ENCODE measurements at regions not wholly inside any gene's neighbourhood (a gene's known extent, or its start where the extent isn't known, plus 50 kb on each side); places are given as distances from the start of the nearest gene placed in this dataset.
"Not testable (repeated sequence)": the region's sequence is repeated elsewhere in the genome, so short reads cannot be mapped to it uniquely, and the experiment has no call there.

DNA sequence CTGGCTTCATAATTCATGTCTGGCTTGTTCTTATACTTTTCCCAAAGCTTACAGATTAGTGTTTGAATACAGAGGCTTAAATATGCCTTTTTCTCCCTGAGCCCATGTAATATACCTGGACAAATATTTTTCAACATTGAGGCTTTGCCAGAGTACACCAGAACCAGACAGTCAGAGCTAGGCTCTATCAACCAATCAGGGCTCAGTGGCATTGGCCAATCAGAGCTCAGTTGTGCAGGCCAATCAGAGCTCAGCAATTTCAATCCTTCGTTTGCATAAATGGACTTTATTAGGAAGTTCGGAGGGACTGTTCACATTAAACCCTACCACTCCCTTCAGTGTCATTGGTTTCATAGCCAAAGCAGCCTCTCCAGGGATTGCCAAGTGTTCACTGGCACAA is 51.2 kb upstream of the TMSB15B start:
- no peak for FAIRE-seq
- no peak for DNase-seq (ENCODE audit: insufficient read length, low spot score)
- TF ChIP-seq, protein P1, sequence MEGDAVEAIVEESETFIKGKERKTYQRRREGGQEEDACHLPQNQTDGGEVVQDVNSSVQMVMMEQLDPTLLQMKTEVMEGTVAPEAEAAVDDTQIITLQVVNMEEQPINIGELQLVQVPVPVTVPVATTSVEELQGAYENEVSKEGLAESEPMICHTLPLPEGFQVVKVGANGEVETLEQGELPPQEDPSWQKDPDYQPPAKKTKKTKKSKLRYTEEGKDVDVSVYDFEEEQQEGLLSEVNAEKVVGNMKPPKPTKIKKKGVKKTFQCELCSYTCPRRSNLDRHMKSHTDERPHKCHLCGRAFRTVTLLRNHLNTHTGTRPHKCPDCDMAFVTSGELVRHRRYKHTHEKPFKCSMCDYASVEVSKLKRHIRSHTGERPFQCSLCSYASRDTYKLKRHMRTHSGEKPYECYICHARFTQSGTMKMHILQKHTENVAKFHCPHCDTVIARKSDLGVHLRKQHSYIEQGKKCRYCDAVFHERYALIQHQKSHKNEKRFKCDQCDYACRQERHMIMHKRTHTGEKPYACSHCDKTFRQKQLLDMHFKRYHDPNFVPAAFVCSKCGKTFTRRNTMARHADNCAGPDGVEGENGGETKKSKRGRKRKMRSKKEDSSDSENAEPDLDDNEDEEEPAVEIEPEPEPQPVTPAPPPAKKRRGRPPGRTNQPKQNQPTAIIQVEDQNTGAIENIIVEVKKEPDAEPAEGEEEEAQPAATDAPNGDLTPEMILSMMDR (IDR thresholded peaks at IDR 0.05; ENCODE audit: insufficient read depth, missing control alignments): no peak

DNA sequence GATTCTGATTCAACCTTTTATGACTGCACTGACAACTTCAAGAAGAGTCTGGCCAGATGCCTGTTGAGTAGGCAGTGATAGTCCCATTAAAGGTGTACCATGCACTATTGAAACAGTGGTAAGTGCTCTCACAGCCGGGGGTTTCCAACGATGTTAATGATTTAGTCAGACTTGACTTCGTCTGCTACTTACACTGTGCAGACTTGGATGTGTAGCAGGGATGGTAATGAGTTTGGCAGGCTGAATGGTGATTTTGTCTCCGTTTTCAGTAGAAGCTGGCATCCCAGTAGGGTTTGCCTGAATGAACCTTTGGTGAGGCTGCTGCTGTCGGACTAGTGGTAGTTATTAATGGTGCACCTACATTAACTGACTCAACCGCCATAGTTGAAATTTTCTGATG is 52.0 kb upstream of the TMSB15B start:
- TF ChIP-seq, protein P1 (IDR thresholded peaks at IDR 0.05; ENCODE audit: insufficient read depth, missing control alignments): no peak
- FAIRE-seq: peak; percentile 35
- no peak for DNase-seq (ENCODE audit: insufficient read length, low spot score)

DNA sequence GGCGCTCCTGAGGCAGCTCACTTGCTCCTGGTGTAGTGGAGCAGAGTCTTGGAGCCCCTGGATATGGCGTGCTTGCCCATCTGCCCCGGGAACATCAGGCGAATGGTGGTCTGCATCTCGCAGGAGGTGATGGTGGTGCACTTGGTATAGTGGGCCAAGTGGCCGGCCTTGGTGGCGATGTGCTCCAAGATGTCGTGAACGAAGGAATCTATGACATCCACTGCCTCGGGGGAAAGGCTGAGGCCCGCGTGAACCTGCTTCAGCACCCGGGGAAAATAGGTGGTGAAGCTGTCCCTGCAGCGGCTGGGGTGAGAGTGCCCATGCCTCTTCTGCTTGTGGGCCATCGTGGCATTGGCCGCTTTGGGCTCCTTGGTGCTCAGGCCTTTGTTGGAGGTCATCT is 58.1 kb upstream of the TMSB15B start:
- FAIRE-seq (no peak), DNase-seq (ENCODE audit: insufficient read length, low spot score) (no peak)
- TF ChIP-seq, protein P1 (IDR thresholded peaks at IDR 0.05; ENCODE audit: insufficient read depth, missing control alignments): no peak

DNA sequence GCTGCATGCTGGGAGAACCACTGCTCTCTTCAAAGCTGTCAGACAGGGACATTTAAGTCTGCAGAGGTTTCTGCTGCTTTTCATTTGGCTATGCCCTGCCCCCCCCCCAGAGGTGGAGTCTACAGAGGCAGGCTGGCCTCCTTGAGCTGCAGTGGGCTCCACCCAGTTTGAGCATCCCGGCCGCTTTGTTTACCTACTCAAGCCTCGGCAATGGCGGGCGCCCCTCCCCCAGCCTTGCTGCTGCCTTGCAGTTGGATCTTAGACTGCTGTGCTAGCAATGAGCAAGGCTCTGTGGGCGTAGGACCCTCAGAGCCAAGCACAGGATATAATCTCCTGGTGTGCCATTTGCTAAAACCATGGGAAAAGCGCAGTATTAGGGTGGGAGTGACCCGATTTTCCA is 59.8 kb upstream of the TMSB15B start:
- not testable (repeated sequence) for DNase-seq (ENCODE audit: insufficient read length, low spot score); FAIRE-seq

DNA sequence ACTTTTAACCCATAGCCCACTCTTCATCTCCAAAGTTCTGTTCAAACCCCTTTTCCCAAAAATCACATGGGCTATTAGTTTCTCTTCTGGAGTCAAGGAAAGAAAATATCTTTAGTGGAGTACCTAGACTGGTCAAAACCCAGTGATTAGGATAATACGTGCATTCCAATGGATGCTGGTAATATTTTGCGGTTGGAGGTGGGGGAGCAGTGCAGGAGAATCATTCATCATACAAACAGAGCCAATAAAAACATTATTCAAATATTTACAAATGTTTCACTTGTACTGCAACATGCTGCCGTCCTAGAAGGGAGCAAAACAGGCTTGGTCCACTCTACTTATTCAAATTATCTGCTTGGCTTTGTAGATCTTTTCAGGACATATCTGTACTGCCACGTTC is 57.2 kb upstream of the RAB9B start:
- FAIRE-seq (no peak), DNase-seq (ENCODE audit: insufficient read length, low spot score) (no peak)
- TF ChIP-seq, protein P1 (IDR thresholded peaks at IDR 0.05; ENCODE audit: insufficient read depth, missing control alignments): no peak

DNA sequence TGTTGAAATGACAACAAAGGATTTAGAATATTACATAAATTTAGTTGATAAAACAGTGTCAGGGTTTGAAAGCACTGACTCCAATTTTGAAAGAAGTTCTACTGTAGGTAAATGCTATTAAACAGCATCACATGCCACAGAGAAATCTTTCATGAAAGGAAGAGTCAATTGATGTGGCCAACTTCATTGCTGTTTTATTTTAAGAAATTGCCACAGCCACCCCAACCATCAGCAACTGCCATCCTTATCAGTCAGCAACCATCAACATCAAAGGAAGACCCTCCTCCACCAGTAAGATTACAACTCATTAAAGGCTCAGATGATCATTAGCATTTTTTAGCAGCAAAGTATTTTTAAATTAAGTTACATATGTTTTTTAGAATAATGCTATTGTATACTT is 54.6 kb upstream of the RAB9B start:
- TF ChIP-seq, protein P1 (IDR thresholded peaks at IDR 0.05; ENCODE audit: insufficient read depth, missing control alignments): no peak
- DNase-seq (ENCODE audit: insufficient read length, low spot score) (no peak), FAIRE-seq (no peak)

DNA sequence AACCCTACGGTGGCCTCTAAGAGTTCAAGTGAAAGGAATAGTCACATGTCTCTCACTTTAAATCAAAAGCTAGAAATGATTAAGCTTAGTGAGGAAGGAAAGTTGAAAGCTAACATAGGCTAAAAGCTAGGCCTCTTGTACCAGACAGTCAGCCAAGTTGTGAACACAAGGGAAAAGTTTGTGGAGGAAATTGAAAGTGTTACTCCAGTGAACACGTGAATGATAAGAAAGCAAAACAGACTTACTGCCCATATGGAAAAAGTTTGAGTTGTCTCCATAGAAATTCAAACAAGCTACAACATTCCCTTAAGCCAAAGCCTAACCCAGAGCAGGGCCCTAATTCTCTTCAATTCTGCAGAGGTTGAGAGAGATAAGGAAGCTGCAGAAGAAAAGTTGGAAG is 51.5 kb upstream of the RAB9B start:
- no peak for FAIRE-seq
- TF ChIP-seq, protein P1 (IDR thresholded peaks at IDR 0.05; ENCODE audit: insufficient read depth, missing control alignments): no peak
- DNase-seq (ENCODE audit: insufficient read length, low spot score): no peak

DNA sequence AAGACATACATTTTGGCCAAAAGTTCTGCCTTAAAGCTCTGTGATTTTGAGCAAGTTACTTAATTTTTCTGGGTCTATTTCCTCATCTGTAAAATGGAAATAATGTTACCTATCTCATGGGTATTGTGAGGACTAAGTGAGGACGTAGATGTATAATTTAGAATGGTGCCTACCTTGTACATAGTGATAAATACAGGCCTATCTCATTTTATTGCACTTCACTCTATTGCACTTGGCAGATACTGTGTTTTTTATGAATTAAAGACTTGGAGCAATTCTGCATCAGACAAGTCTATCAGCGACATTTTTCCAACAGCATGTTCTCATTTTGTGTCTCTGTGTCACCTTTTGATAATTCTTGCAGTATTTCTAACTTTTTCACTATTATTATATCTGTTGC is 50.9 kb upstream of the RAB9B start:
- no peak for FAIRE-seq
- no peak for DNase-seq (ENCODE audit: insufficient read length, low spot score)
- TF ChIP-seq, protein P1 (IDR thresholded peaks at IDR 0.05; ENCODE audit: insufficient read depth, missing control alignments): no peak
